Activated CD4-positive, CD25-positive, alpha-beta regulatory T cell treated with anti-CD3 and anti-CD28 coated beads, Interleukin-2, amount 50 U/mL, for 72 hours (primary cell): ENCODE measurements at regions not wholly inside any gene's neighbourhood (a gene's known extent, or its start where the extent isn't known, plus 50 kb on each side); places are given as distances from the start of the nearest gene placed in this dataset.
"Not testable (repeated sequence)": the region's sequence is repeated elsewhere in the genome, so short reads cannot be mapped to it uniquely, and the experiment has no call there.

Source experiments
- DNase-seq: peaks from one replicate; pipeline ENCODE4 v3.0.0; 2021

- no peak for DNase-seq
Measured at GRCh38 chr19:28155265-28155664, 1057.7 kb downstream of the UQCRFS1 start.

GRCh38 chr19:28154077-28154476, 1058.9 kb downstream of the UQCRFS1 start:
- no peak for DNase-seq

GRCh38 chr19:28153123-28153522, 1059.8 kb downstream of the UQCRFS1 start:
- DNase-seq: no peak

- no peak for DNase-seq
Measured at GRCh38 chr19:28152195-28152594, 1060.8 kb downstream of the UQCRFS1 start.

- DNase-seq: no peak
Measured at GRCh38 chr19:28150129-28150528, 1062.8 kb downstream of the UQCRFS1 start.

- DNase-seq: no peak
Measured at GRCh38 chr19:28148554-28148953, 1064.4 kb downstream of the UQCRFS1 start.

- no peak for DNase-seq
Measured at GRCh38 chr19:28142258-28142657, 1070.7 kb downstream of the UQCRFS1 start.

- no peak for DNase-seq
Measured at GRCh38 chr19:28140201-28140600, 1072.8 kb downstream of the UQCRFS1 start.

GRCh38 chr19:28137772-28138171, 1075.2 kb downstream of the UQCRFS1 start:
- DNase-seq: no peak

- no peak for DNase-seq
Measured at GRCh38 chr19:28136796-28137195, 1076.2 kb downstream of the UQCRFS1 start.

GRCh38 chr19:28135825-28136224, 1077.1 kb downstream of the UQCRFS1 start:
- no peak for DNase-seq

- DNase-seq: no peak
Measured at GRCh38 chr19:28134311-28134710, 1078.6 kb downstream of the UQCRFS1 start.

- not testable (repeated sequence) for DNase-seq
Measured at GRCh38 chr19:28130881-28131280, 1082.1 kb downstream of the UQCRFS1 start.

GRCh38 chr19:28130066-28130511, 1082.9 kb downstream of the UQCRFS1 start:
- DNase-seq: no peak

GRCh38 chr19:28128341-28128740, 1084.6 kb downstream of the UQCRFS1 start:
- DNase-seq: no peak

GRCh38 chr19:28126135-28126898, 1086.6 kb downstream of the UQCRFS1 start:
- no peak for DNase-seq

GRCh38 chr19:28122734-28123133, 1090.2 kb downstream of the UQCRFS1 start:
- no peak for DNase-seq

GRCh38 chr19:28118235-28118634, 1094.7 kb downstream of the UQCRFS1 start:
- no peak for DNase-seq

GRCh38 chr19:28117143-28117542, 1095.8 kb downstream of the UQCRFS1 start:
- no peak for DNase-seq

- DNase-seq: not testable (repeated sequence)
Measured at GRCh38 chr19:28116379-28116778, 1096.6 kb downstream of the UQCRFS1 start.

- no peak for DNase-seq
Measured at GRCh38 chr19:28103921-28104320, 1109.0 kb downstream of the UQCRFS1 start.

- not testable (repeated sequence) for DNase-seq
Measured at GRCh38 chr19:28084659-28085157, 1128.2 kb downstream of the UQCRFS1 start.

GRCh38 chr19:28076628-28077027, 1136.3 kb downstream of the UQCRFS1 start:
- no peak for DNase-seq

- DNase-seq: no peak
Measured at GRCh38 chr19:28075229-28075628, 1137.7 kb downstream of the UQCRFS1 start.

- DNase-seq: no peak
Measured at GRCh38 chr19:28074773-28075172, 1138.2 kb downstream of the UQCRFS1 start.
